GM23248 (cell line): ENCODE measurements at regions not wholly inside any gene's neighbourhood (a gene's known extent, or its start where the extent isn't known, plus 50 kb on each side); places are given as distances from the start of the nearest gene placed in this dataset.
A peak's percentile ranks its signal among the peaks of the same experiment; 100 is the strongest.

Source experiments
- DNase-seq: peaks from one replicate; pipeline ENCODE4 v3.0.0-alpha.2; 2015
- H2AFZ ChIP-seq: fragments of 200-600 bp; sonication (generic); 2 replicates; pipeline ENCODE4 v1.6.1; 2016; ENCODE audit warnings: antibody characterized with exemption
- H3F3A ChIP-seq: fragments of 200-600 bp; sonication (generic); 2 replicates; pipeline ENCODE4 v1.6.1; 2016; ENCODE audit warnings: mild to moderate bottlenecking, antibody characterized with exemption, mixed run types; ENCODE audit not compliant: insufficient read depth
- H3K27ac ChIP-seq: fragments of 200-600 bp; sonication (generic); 2 replicates; pipeline ENCODE4 v1.5.1; 2016; ENCODE audit warnings: mild to moderate bottlenecking
- H3K27me3 ChIP-seq: fragments of 200-600 bp; sonication (generic); replicated peaks from 2 replicates; pipeline ENCODE4 v1.6.1; 2016; ENCODE audit warnings: mild to moderate bottlenecking; ENCODE audit not compliant: insufficient read depth
- H3K36me3 ChIP-seq: fragments of 200-600 bp; sonication (generic); 2 replicates; pipeline ENCODE4 v1.6.1; 2016; ENCODE audit warnings: low read depth, mild to moderate bottlenecking
- H3K4me1 ChIP-seq: fragments of 200-600 bp; sonication (generic); 2 replicates; pipeline ENCODE4 v1.6.1; 2016; ENCODE audit warnings: mild to moderate bottlenecking; ENCODE audit not compliant: insufficient read depth
- H3K4me2 ChIP-seq: fragments of 200-600 bp; sonication (generic); one replicate; pipeline ENCODE4 v1.6.1; 2016; ENCODE audit warnings: mild to moderate bottlenecking; ENCODE audit not compliant: unreplicated experiment
- H3K4me3 ChIP-seq: fragments of 200-600 bp; sonication (generic); 2 replicates; pipeline ENCODE4 v1.5.1; 2016; ENCODE audit warnings: mild to moderate bottlenecking
- H3K79me2 ChIP-seq: fragments of 200-600 bp; sonication (generic); 2 replicates; pipeline ENCODE4 v1.6.1; 2016; ENCODE audit warnings: mild to moderate bottlenecking; ENCODE audit not compliant: insufficient read depth
- H3K9ac ChIP-seq: fragments of 200-600 bp; sonication (generic); 2 replicates; pipeline ENCODE4 v1.6.1; 2016; ENCODE audit warnings: mild to moderate bottlenecking
- H3K9me2 ChIP-seq: fragments of 200-600 bp; sonication (generic); 2 replicates; pipeline ENCODE4 v1.6.1; 2016; ENCODE audit warnings: mixed run types, mild to moderate bottlenecking, moderate library complexity; ENCODE audit not compliant: insufficient read depth
- H3K9me3 ChIP-seq: fragments of 200-600 bp; sonication (generic); one replicate; pipeline ENCODE4 v1.6.1; 2017; ENCODE audit warnings: low read depth
- H4K20me1 ChIP-seq: fragments of 200-600 bp; sonication (generic); 2 replicates; pipeline ENCODE4 v1.6.0; 2016; ENCODE audit not compliant: insufficient read depth
- EZH2 ChIP-seq: fragments of 200-600 bp; sonication (generic); IDR thresholded peaks from 2 replicates; pipeline ENCODE4 v1.6.1; 2018; ENCODE audit warnings: antibody characterized with exemption, mild to moderate bottlenecking; ENCODE audit not compliant: insufficient read depth, poor library complexity, severe bottlenecking
- EZH2phosphoT487 ChIP-seq: fragments of 200-600 bp; sonication (generic); IDR thresholded peaks from 2 replicates; pipeline ENCODE4 v1.6.1; 2018; ENCODE audit warnings: antibody characterized with exemption, moderate library complexity, mild to moderate bottlenecking, low read depth; ENCODE audit not compliant: insufficient read depth
- WGBS, 2 experiments: methylation state at CpG; one replicate each; pipeline ENCODE4 v1.1.6; 2015 to 2017; ENCODE audit warnings: low lambda C conversion rate in 2 of 2, low coverage in 1 of 2; ENCODE audit errors: missing lambda C conversion rate in 2 of 2; 5-methylcytosine and 5-hydroxymethylcytosine counted together
- in situ Hi-C: fragments of 300-500 bp; cut with MboI; formaldehyde crosslinking; loops from 2 replicates; pipeline ENCODE4 v1.15.0; 2020

GRCh38 chr4:20119141-20119540 lies 132.6 kb upstream of the SLIT2 start:
- WGBS, 2 experiments: 87 to 89% methylated on average over 2 of the region's 2 CpGs
- Histone ChIP-seq H3K9me3 (no peaks in the 10 kb centered on the region), H3K4me3 (no peak overlapping the region), H3K36me3 (no peaks in the 10 kb centered on the region), H3K79me2 (no peaks in the 10 kb centered on the region), H3K4me1 (no peaks in the 10 kb centered on the region), H3K9ac (no peak overlapping the region), H3K27me3 (no peaks in the 10 kb centered on the region), H3K4me2 (no peak overlapping the region), H3F3A (no peaks in the 10 kb centered on the region), H3K9me2 (no peaks in the 10 kb centered on the region), H2AFZ (no peak overlapping the region), H3K27ac (no peak overlapping the region), H4K20me1 (no peaks in the 10 kb centered on the region)
- no peak for TF ChIP-seq EZH2
- no peak for TF ChIP-seq EZH2phosphoT487
- in situ Hi-C loops: no loop called here
- no peak for DNase-seq

- H3K9ac ChIP-seq: no peak overlapping the region
- no peak overlapping the region for H3K4me2 ChIP-seq
- no peak overlapping the region for H3K27ac ChIP-seq
- in situ Hi-C loops: no loop called here
- WGBS, 2 experiments: 67 to 75% methylated on average over 3 of the region's 3 CpGs
- no peaks in the 10 kb centered on the region for H3K27me3 ChIP-seq
- TF ChIP-seq EZH2phosphoT487: no peak
- no peak for TF ChIP-seq EZH2
- no peaks in the 10 kb centered on the region for H3K36me3 ChIP-seq
- H3K79me2 ChIP-seq: no peaks in the 10 kb centered on the region
- no peaks in the 10 kb centered on the region for H3K9me3 ChIP-seq
- H4K20me1 ChIP-seq: no peaks in the 10 kb centered on the region
- no peak overlapping the region for H3K4me3 ChIP-seq
- DNase-seq: no peak
- H3F3A ChIP-seq: no peaks in the 10 kb centered on the region
- H3K9me2 ChIP-seq: no peaks in the 10 kb centered on the region
- no peaks in the 10 kb centered on the region for H3K4me1 ChIP-seq
- H2AFZ ChIP-seq: peak overlapping the region; percentile 51
Measured at GRCh38 chr4:20109391-20109790, 142.3 kb upstream of the SLIT2 start.

GRCh38 chr4:20106921-20107320 lies 144.8 kb upstream of the SLIT2 start:
- H3K36me3 ChIP-seq: no peaks in the 10 kb centered on the region
- WGBS, 2 experiments: 50 to 56% methylated on average over 2 of the region's 2 CpGs
- no peak overlapping the region for H3K4me3 ChIP-seq
- no peak overlapping the region for H2AFZ ChIP-seq
- in situ Hi-C loops: no loop called here
- H3K79me2 ChIP-seq: no peaks in the 10 kb centered on the region
- H3F3A ChIP-seq: no peaks in the 10 kb centered on the region
- H3K9me3 ChIP-seq: no peaks in the 10 kb centered on the region
- H3K4me1 ChIP-seq: no peaks in the 10 kb centered on the region
- no peaks in the 10 kb centered on the region for H4K20me1 ChIP-seq
- H3K9me2 ChIP-seq: no peaks in the 10 kb centered on the region
- TF ChIP-seq EZH2 (no peak), EZH2phosphoT487 (no peak)
- peak; percentile 2 for DNase-seq
- no peak overlapping the region for H3K9ac ChIP-seq
- no peak overlapping the region for H3K4me2 ChIP-seq
- no peaks in the 10 kb centered on the region for H3K27me3 ChIP-seq
- H3K27ac ChIP-seq: no peak overlapping the region

- Histone ChIP-seq H3K4me2 (no peak overlapping the region), H3K9me3 (no peaks in the 10 kb centered on the region), H3K9ac (no peak overlapping the region), H2AFZ (no peak overlapping the region), H3K4me3 (no peak overlapping the region), H3K9me2 (no peaks in the 10 kb centered on the region), H3F3A (no peaks in the 10 kb centered on the region), H3K79me2 (no peaks in the 10 kb centered on the region), H3K4me1 (no peaks in the 10 kb centered on the region), H4K20me1 (no peaks in the 10 kb centered on the region), H3K27ac (no peak overlapping the region), H3K27me3 (no peaks in the 10 kb centered on the region), H3K36me3 (no peaks in the 10 kb centered on the region)
- in situ Hi-C loops: no loop called here
- no peak for DNase-seq
- 97 to 100% methylated on average over 2 to 4 of the region's 4 CpGs for WGBS, 2 experiments
- TF ChIP-seq EZH2phosphoT487 (no peak), EZH2 (no peak)
Measured at GRCh38 chr4:20101831-20102230, 149.9 kb upstream of the SLIT2 start.

- DNase-seq: no peak
- 73 to 75% methylated on average over 2 of the region's 2 CpGs for WGBS, 2 experiments
- Histone ChIP-seq H3K4me1 (peaks cover 8% of the 10 kb centered on the region), H3K27me3 (no peaks in the 10 kb centered on the region), H3K36me3 (no peaks in the 10 kb centered on the region), H3K9me2 (no peaks in the 10 kb centered on the region), H3K4me2 (no peak overlapping the region), H3K79me2 (no peaks in the 10 kb centered on the region), H3F3A (peaks cover 6% of the 10 kb centered on the region; the same call in 1 of the 2 replicates), H2AFZ (0 out of 2 replicates have a peak overlapping the region, but pooled peaks have one; percentile 18), H3K4me3 (no peak overlapping the region), H3K9me3 (no peaks in the 10 kb centered on the region), H3K9ac (no peak overlapping the region), H4K20me1 (no peaks in the 10 kb centered on the region), H3K27ac (no peak overlapping the region)
- in situ Hi-C loops: no loop called here
- TF ChIP-seq EZH2phosphoT487: no peak
- no peak for TF ChIP-seq EZH2
Measured at GRCh38 chr4:20096911-20097310, 154.8 kb upstream of the SLIT2 start.
